ENCODE measurements at regions not wholly inside any gene's neighbourhood (a gene's known extent, or its start where the extent isn't known, plus 50 kb on each side); places are given as distances from the start of the nearest gene placed in this dataset.
"Not testable (repeated sequence)": the region's sequence is repeated elsewhere in the genome, so short reads cannot be mapped to it uniquely, and the experiment has no call there.

GRCh38 chr4:118576709-118577219, 108.4 kb upstream of the METTL14 start:
- FAIRE-seq; DNase-seq (ENCODE audit: insufficient read length, low spot score): not testable (repeated sequence)

DNA sequence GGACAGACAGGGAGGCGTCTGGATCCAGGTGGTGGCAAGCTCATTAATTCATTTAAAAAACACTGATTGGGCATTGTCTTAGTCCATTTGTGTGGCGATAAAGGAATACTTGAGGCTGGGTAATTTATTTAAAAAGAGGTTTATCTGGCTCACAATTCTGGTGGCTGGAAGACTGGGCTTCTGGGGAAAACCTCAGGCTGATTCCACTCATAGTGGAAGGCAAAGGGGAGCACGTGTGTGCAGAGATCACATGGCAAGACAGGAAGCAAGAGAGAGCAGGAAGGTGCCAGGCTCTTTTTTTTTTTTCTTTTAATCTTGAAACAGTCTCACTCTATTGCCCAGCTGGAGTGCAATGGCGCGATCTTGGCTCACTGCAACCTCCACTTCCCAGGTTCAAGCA, 100.2 kb upstream of the METTL14 start:
- TF ChIP-seq POLR2A (IDR thresholded peaks at IDR 0.05; ENCODE audit: low read depth, low read length), result no peak
- DNase-seq (ENCODE audit: insufficient read length, low spot score) (no peak), FAIRE-seq (no peak)

DNA sequence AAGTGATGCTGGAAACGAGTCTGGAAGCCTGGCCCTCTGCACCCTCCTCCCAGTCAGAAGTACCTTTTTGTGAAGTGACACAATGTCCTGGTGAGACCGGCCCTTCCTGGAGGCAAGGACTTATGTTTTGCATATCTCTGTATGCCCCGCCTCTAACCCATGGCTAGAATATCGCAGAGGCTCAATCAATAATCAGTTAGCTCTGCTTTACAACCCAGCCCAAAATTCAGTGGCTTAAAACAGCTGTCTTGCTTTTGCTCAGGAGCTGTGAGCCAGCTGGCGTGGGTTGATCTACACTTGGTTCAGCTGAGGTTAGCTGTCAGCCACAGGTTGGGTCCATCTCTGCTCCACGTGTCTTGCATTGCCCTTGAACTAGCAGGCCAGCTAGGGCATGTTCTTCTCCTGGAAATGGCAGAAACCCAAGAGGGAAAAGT, 98.8 kb upstream of the METTL14 start:
- FAIRE-seq (no peak), DNase-seq (ENCODE audit: insufficient read length, low spot score) (no peak)
- no peak for TF ChIP-seq POLR2A (IDR thresholded peaks at IDR 0.05; ENCODE audit: low read depth, low read length)

DNA sequence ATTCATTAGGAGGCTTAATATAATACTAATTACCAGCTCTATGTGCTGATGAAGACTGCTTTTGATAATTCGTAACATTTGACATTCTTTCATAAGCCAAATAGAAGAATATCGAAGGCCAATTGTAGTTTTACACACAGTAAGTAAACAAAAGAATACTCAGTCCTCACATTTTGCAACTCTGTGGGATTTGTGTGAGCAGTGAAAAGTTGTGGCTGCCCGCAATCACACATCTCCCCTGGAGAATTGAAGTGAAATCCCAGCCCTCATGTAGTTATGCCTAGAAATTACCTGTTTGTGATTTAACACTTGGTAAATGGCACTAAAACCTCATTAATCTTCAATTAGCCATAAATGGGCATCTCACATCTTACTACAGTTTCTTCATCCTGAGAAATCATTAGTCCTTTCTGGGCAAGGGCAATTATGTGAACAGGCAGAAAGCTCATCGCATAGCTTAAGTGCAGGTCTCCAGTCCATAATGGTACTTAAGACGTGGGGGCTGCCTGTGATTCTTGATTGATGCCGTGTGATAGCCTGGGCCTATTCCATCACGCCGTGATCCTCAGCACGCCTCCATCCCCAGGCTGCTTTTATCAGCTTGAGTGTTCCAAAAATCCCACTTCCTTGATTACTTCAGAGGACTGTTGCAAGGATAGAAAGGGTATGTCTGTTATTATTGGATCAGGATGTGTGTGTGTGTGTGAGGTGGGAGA, 97.9 kb upstream of the METTL14 start:
- DNase-seq (ENCODE audit: insufficient read length, low spot score) (no peak), FAIRE-seq (no peak)
- TF ChIP-seq POLR2A (IDR thresholded peaks at IDR 0.05; ENCODE audit: low read depth, low read length), result no peak

GRCh38 chr4:118587946-118588345, 97.2 kb upstream of the METTL14 start:
- FAIRE-seq (no peak), DNase-seq (ENCODE audit: insufficient read length, low spot score) (no peak)
- no peak for TF ChIP-seq POLR2A (IDR thresholded peaks at IDR 0.05; ENCODE audit: low read depth, low read length)

DNA sequence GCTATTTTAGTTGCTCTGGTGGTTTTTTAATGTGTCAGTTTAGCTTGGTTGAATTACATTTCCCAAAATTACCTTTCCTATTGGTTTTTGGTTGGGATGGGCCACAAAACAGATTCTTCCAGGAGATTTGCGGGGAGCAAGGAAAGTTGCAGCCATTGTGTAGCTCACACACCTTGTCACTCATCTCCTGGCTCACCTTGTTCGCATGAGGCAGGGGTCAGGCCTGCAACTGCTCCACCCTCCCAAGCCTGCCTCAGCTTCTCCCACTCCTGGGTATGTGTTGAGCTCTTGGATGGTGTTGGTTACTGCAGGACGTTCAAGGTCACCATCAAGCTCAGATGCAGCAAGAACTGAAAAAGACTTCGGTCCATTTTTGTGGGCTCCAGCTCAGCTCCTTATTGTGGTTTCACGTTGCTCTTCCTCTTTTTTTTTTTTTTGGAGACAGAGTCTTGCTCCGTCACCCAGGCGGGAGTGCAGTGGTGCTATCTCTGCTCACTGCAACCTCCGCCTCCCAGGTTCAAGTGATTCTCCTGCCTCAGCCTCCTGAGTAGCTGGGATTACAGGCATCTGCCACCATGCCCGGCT, 95.6 kb upstream of the METTL14 start:
- FAIRE-seq (no peak), DNase-seq (ENCODE audit: insufficient read length, low spot score) (no peak)
- TF ChIP-seq POLR2A (IDR thresholded peaks at IDR 0.05; ENCODE audit: low read depth, low read length), result no peak

GRCh38 chr4:118591339-118592046, 93.7 kb upstream of the METTL14 start:
- peak; percentile 61; the same call in 1 of the 2 replicates for TF ChIP-seq POLR2A (IDR thresholded peaks at IDR 0.05; ENCODE audit: low read depth, low read length)
- not testable (repeated sequence) for FAIRE-seq
- DNase-seq (ENCODE audit: insufficient read length, low spot score), result peak; percentile 18

DNA sequence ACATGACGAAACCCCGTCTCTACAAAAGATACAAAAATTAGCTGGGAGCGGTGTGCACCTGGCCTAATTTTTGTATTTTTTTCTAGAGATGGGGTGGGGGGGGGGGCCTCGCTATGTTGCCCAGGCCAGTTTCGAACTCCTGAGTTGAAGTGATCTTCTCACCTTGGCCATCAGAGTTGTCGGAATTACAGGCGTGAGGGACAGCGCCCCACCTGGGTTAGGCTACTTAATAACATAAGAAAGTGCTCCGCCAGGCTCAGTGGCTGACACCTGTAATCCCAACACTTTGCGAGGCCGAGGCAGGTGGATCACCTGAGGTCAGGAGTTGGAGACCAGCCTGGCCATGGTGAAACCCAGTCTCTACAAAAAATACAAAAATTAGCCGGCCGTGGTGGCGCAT, 92.9 kb upstream of the METTL14 start:
- DNase-seq (ENCODE audit: insufficient read length, low spot score); FAIRE-seq: not testable (repeated sequence)

- not testable (repeated sequence) for DNase-seq (ENCODE audit: insufficient read length, low spot score); FAIRE-seq
Observed at GRCh38 chr4:118595883-118596282, 89.3 kb upstream of the METTL14 start.

DNA sequence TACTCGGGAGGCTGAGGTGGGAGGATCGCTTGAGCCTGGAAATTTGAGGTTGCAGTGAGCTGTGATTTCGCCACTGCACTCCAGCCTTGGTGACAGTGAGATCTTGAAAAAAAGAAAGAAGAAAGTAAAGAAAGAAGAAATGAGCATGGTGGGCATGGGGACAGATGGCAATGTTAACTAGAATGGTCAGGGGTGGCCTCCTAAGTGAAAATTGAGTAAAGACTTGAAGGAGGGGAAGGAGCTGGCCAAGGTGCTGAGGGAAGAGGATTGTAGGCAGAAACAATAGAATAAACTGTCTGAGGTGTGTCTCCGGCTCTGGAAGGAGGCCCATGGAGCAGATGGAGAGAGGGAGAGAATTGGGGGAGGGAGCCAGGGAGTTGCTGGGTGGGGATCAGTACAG, 60.1 kb upstream of the METTL14 start:
- not testable (repeated sequence) for DNase-seq (ENCODE audit: insufficient read length, low spot score); FAIRE-seq

- not testable (repeated sequence) for DNase-seq (ENCODE audit: insufficient read length, low spot score); FAIRE-seq
Observed at GRCh38 chr4:118629697-118630096, 55.5 kb upstream of the METTL14 start.

- FAIRE-seq; DNase-seq (ENCODE audit: insufficient read length, low spot score): not testable (repeated sequence)
Observed at GRCh38 chr4:118630897-118631296, 54.3 kb upstream of the METTL14 start.

DNA sequence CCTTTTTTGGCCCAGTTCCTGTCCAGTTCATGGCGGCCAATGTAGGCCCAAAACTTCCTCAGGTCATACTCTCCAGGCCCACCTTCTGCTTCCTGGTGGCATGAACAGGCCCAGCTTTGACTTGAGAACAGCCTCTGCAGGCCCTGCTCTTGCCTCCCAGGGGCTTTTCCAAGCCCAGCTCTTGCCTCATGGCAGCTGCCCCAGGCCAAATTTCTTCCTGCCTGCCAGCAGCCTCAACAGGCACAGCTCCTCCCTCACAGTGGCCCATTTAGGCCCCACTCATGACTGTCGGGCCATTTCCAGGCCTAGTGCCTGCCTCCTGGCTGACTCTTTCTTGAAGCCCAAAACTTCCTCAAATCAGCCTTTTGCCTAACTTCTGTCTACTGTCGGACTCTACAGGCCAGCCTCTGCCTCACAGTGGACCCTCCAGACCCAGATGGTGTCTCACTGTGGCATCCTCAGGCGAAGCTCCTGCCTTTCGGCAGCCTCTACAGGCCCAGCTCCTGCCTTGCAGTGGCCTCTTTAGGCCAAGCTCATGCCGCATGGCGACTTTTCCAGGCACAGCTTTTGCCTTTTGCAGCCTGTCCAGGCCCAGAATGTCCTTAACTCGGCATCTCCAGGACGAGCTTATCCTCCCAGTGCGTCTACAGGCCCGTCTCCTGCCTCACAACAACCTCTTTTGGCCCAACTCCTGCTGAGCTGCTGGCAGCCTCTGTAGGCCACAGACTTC, 53.7 kb upstream of the METTL14 start:
- FAIRE-seq, result not testable (repeated sequence)

GRCh38 chr4:118633476-118633875, 51.7 kb upstream of the METTL14 start:
- not testable (repeated sequence) for DNase-seq (ENCODE audit: insufficient read length, low spot score); FAIRE-seq

More for the DNA sequence above, 53.7 kb upstream of the METTL14 start:
- DNase-seq (ENCODE audit: insufficient read length, low spot score), result not testable (repeated sequence)

- FAIRE-seq; DNase-seq (ENCODE audit: insufficient read length, low spot score): not testable (repeated sequence)
Observed at GRCh38 chr4:118634126-118634875, 50.9 kb upstream of the METTL14 start.
